Thymus (tissue), 11 donors: ENCODE measurements at regions not wholly inside any gene's neighbourhood (a gene's known extent, or its start where the extent isn't known, plus 50 kb on each side); places are given as distances from the start of the nearest gene placed in this dataset.

Experiments
- DNase-seq, 9 donors: peaks; one replicate each; pipeline ENCODE4 v3.0.0-alpha.2; 2013; ENCODE audit warnings: low spot score in 9 of 9, low read depth in 6 of 9, missing footprints in 1 of 9
- H3K27ac ChIP-seq, 2 donors: one replicate each; pipeline ENCODE4 v1.5.1; 2013; ENCODE audit warnings: control low read depth in 1 of 2, low read depth in 1 of 2, low read length in 1 of 2, mild to moderate bottlenecking in 1 of 2, moderate library complexity in 1 of 2
- H3K27me3 ChIP-seq, 2 donors: one replicate each; pipeline ENCODE4 v1.5.1; 2013; ENCODE audit warnings: low read length in 1 of 2; ENCODE audit not compliant: control insufficient read depth in 2 of 2, insufficient read depth in 1 of 2
- H3K36me3 ChIP-seq, 2 donors: one replicate each; pipeline ENCODE4 v1.5.1; 2013; ENCODE audit warnings: low read length in 1 of 2, mild to moderate bottlenecking in 1 of 2, moderate library complexity in 1 of 2; ENCODE audit not compliant: control insufficient read depth in 2 of 2, insufficient read depth in 2 of 2
- H3K4me1 ChIP-seq, 2 donors: one replicate each; pipeline ENCODE4 v1.5.1; 2013; ENCODE audit warnings: low read length in 2 of 2; ENCODE audit not compliant: control insufficient read depth in 2 of 2, insufficient read depth in 2 of 2
- H3K4me3 ChIP-seq, 2 donors: one replicate each; pipeline ENCODE4 v1.5.1; 2013; ENCODE audit warnings: low read length in 2 of 2, control low read depth in 1 of 2, mild to moderate bottlenecking in 1 of 2
- H3K9me3 ChIP-seq, 2 donors: one replicate each; pipeline ENCODE4 v1.5.1; 2013; ENCODE audit warnings: low read length in 1 of 2, mild to moderate bottlenecking in 1 of 2; ENCODE audit not compliant: control insufficient read depth in 2 of 2, insufficient read depth in 1 of 2
- WGBS: extraction: QIAGEN DNeasy Blood & Tissue Kit; methylation state at CpG from one replicate; pipeline ENCODE4 v1.1.7; 2013; 5-methylcytosine and 5-hydroxymethylcytosine counted together
- donor health status: healthy.

DNA sequence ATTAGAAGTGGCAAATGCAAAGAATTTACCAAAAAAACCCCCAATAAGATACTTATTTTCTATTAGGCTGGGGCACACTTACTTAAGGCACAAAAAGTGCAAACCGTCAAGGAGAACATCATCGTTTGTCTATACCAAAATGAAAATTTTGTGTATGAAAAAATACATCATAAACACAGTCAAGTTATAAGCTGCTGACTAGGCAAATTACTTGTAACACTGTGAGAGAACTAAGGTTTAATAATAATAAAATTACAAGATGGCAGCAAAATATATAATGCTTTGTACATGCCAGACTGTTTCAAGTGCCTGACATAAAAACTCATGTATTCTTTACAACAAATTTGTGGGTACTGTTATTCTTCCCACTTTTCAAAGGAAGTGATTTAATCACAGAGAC lies 297.2 kb upstream of the CRBN start:
- DNase-seq = no peak
- no peaks in the 10 kb centered on the region for H3K27me3 ChIP-seq
- WGBS = 94% methylated on average over 2 of the region's 2 CpGs
- H3K4me3 ChIP-seq = no peak overlapping the region
- H3K27ac ChIP-seq = no peak overlapping the region
- H3K9me3 ChIP-seq = no peaks in the 10 kb centered on the region
- H3K4me1 ChIP-seq = no peaks in the 10 kb centered on the region
- no peaks in the 10 kb centered on the region for H3K36me3 ChIP-seq

DNA sequence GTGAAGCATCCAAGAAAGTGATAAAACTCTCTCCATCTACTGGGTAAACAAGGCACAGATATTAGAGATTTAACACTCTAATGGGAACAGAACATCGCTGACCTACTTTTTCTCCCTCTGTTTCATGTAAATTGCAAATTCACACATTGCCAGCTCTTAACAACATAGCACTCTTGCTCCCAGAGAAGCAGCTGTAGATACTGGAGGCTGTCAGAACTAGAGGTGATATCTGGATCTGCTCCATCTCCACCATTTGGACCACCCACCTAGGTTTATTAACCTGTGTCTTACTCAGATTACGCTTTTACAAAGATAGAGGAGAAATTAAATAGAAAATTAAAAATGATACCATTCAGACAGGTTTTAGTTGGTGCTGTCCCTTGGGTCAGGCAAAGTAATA lies 289.1 kb upstream of the CRBN start:
- no peak for DNase-seq
- WGBS = 98% methylated on average over 2 of the region's 2 CpGs
- Histone ChIP-seq H3K4me1 (no peaks in the 10 kb centered on the region), H3K36me3 (no peaks in the 10 kb centered on the region), H3K4me3 (no peak overlapping the region), H3K27me3 (no peaks in the 10 kb centered on the region), H3K9me3 (no peaks in the 10 kb centered on the region), H3K27ac (no peak overlapping the region)

DNA sequence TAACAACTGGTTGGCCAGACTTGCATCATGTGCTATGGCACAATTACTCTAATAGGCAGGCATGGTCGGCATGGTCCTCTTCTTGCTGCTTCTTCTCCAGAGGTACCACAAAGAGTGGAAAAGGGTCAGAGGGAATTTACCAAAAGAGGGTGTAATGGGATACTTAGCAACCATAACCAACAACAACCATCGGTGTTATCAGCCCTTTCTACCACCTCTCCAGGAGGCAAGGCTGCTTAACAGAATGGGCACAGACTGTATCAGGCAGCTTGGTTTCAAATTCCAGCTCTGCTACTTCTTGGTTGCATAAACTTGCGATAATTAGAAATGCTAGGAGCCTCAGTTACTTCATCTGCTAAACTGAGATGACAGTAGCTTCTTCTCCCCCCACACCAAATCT lies 284.6 kb upstream of the CRBN start:
- Histone ChIP-seq H3K27me3 (no peaks in the 10 kb centered on the region), H3K36me3 (no peaks in the 10 kb centered on the region), H3K4me3 (no peak overlapping the region), H3K27ac (no peak overlapping the region), H3K4me1 (no peaks in the 10 kb centered on the region), H3K9me3 (no peaks in the 10 kb centered on the region)
- DNase-seq = no peak
- WGBS = 87% methylated on average over 3 of the region's 3 CpGs

DNA sequence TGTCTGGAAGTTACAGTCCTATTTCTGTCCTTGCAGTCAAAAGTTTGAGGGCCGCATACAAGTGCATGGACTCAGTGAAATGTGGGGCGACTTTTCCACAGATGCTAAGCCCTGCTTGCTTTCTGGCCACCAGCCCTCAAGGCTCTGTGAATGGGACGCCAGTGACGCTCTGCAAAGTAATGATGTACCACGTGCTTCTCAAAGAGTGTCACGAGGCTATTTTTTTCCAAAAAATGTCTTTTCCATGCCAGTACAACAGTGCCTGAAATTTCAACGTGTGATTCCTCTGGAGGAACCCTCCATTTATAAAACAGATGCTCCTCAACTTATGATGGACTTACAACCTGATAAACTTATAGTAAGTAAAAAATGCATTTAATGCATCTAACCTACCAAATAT lies 281.8 kb upstream of the CRBN start:
- H3K4me3 ChIP-seq = no peak overlapping the region
- H3K9me3 ChIP-seq = no peaks in the 10 kb centered on the region
- H3K27ac ChIP-seq = no peak overlapping the region
- no peaks in the 10 kb centered on the region for H3K4me1 ChIP-seq
- H3K27me3 ChIP-seq = no peaks in the 10 kb centered on the region
- 95% methylated on average over 7 of the region's 7 CpGs for WGBS
- H3K36me3 ChIP-seq = no peaks in the 10 kb centered on the region
- DNase-seq = no peak

DNA sequence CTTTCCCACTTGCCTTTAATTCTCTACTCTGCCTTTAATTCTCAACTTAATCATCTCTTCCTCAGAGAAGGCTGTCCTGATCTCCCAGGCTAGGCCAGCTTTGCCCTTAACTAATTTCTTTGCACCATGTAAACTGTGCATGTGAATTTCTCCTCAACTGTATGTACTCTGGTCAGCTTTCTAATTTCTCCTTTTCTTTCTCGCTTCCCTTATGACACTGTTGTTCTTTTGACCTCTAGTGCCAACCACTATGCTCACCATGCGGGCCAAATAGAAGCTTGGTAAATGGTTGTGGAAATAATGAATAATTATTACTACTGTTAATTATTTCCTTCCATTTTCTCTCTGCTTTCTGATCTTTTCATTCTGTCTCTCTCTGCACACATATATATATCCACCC lies 269.0 kb upstream of the CRBN start:
- no peaks in the 10 kb centered on the region for H3K4me1 ChIP-seq
- H3K27me3 ChIP-seq = no peaks in the 10 kb centered on the region
- DNase-seq = no peak
- 98% methylated on average over 2 of the region's 2 CpGs for WGBS
- H3K4me3 ChIP-seq = no peak overlapping the region
- no peaks in the 10 kb centered on the region for H3K36me3 ChIP-seq
- H3K9me3 ChIP-seq = no peaks in the 10 kb centered on the region
- no peak overlapping the region for H3K27ac ChIP-seq

DNA sequence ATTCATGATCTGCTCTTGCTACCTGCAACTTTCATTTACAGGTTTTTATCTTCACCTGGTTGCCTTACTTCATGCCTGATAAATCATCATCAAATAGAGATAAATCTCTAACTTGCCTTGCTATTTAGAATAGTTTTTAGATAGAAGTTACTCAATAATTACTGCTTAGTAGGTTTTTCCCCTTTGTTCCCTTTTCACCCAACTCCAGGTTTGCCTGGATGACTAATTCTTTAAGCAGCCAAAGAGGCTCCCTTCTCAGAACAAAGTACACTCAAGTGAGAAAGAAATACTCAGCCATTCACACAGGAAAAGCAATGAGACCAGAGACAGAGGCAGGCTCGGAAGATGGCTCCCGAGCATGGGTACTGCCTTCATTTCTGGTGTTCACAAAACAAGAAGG lies 268.1 kb upstream of the CRBN start:
- Histone ChIP-seq H3K4me3 (no peak overlapping the region), H3K4me1 (no peaks in the 10 kb centered on the region), H3K27ac (no peak overlapping the region), H3K36me3 (no peaks in the 10 kb centered on the region), H3K9me3 (no peaks in the 10 kb centered on the region), H3K27me3 (no peaks in the 10 kb centered on the region)
- DNase-seq = no peak
- WGBS = 97% methylated on average over 2 of the region's 2 CpGs

DNA sequence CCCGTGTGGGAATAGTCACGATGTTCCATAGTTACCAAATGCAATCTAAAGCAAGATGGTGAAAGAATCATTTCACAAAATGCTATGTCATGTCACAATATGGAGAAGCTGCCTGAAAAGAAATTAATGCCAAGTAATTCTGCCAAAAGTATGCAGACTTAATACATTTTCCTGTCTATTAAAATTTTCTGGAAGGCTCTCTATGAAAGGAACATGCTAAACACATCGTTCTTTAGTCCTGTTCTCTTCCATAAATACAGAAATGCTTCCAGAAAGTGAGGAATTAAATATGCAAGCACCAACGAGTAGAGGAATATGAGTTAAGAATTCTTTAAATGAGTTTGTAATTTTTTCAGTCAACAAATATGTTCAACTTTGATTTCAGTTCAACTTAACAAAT lies 266.8 kb upstream of the CRBN start:
- Histone ChIP-seq H3K27ac (no peak overlapping the region), H3K36me3 (no peaks in the 10 kb centered on the region), H3K9me3 (no peaks in the 10 kb centered on the region), H3K27me3 (no peaks in the 10 kb centered on the region), H3K4me1 (no peaks in the 10 kb centered on the region), H3K4me3 (no peak overlapping the region)
- 92% methylated on average over 4 of the region's 4 CpGs for WGBS
- no peak for DNase-seq

DNA sequence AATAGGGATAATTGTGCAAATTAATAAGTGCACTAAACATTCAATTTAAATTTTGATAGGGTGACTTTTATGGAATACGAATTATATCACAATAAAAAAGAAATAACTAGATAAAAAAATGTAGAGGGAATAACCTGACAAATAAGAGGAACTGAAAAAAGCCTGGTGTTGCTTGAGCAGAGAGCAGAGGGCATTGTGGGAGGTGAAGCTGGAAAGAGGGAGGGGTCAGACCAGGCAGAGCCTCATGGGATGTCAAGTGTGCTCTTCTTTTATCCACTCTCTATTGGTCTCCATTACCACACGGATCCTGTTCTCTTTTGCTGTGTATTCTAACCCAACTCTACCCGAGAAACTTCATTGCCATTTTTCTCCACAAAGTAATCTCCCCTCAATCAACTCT lies 264.0 kb upstream of the CRBN start:
- no peak for DNase-seq
- no peaks in the 10 kb centered on the region for H3K36me3 ChIP-seq
- H3K9me3 ChIP-seq = no peaks in the 10 kb centered on the region
- no peaks in the 10 kb centered on the region for H3K27me3 ChIP-seq
- no peak overlapping the region for H3K27ac ChIP-seq
- H3K4me1 ChIP-seq = no peaks in the 10 kb centered on the region
- H3K4me3 ChIP-seq = no peak overlapping the region
- 92% methylated on average over 3 of the region's 3 CpGs for WGBS

DNA sequence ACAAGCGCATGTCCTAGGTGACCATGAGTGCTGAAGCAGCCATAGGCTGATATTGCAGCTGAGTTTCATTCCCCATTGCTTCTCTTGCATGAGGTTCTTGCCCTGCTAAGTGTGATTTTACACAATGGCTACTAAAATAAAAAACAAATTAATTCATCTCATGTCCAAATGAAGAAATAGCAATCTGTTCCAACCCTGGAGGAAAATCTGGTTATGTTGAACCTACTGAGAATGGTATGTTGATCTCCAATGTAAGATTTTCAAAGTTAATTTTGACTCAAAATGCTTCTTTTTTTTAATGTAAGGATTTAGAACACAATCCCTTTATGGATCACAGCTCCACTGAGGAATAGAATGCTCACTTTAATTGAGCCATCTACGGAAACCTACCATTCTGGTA lies 254.2 kb upstream of the CRBN start:
- no peak for DNase-seq
- Histone ChIP-seq H3K27ac (no peak overlapping the region), H3K9me3 (no peaks in the 10 kb centered on the region), H3K36me3 (no peaks in the 10 kb centered on the region), H3K27me3 (no peaks in the 10 kb centered on the region), H3K4me1 (no peaks in the 10 kb centered on the region), H3K4me3 (no peak overlapping the region)
- 93% methylated on average over 2 of the region's 2 CpGs for WGBS

DNA sequence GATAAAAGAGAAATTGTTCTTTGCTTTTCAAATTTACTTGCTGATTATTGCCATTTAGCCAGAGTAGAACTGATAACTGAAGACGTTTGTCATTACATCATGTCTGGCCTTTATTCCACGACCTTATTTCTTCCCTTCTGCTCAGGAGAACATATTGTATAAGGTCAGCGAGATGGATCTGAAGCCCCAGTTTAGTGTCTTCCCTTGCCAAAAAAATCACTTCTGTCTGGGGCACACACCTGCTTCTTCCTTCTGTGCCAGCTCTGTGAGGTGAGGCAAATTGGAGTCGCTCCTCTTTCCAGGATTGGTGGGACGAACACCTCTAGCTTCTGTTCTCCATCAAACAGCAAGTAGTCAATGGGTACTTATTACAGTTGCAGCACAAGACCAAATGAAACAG lies 250.3 kb upstream of the CRBN start:
- Histone ChIP-seq H3K36me3 (no peaks in the 10 kb centered on the region), H3K4me1 (no peaks in the 10 kb centered on the region), H3K27me3 (no peaks in the 10 kb centered on the region), H3K4me3 (no peak overlapping the region), H3K27ac (no peak overlapping the region), H3K9me3 (no peaks in the 10 kb centered on the region)
- no peak for DNase-seq
- 82% methylated on average over 5 of the region's 5 CpGs for WGBS
